GM20431 (cell line): ENCODE measurements at regions not wholly inside any gene's neighbourhood (a gene's known extent, or its start where the extent isn't known, plus 50 kb on each side); places are given as distances from the start of the nearest gene placed in this dataset.
"Not testable (repeated sequence)": the region's sequence is repeated elsewhere in the genome, so short reads cannot be mapped to it uniquely, and the experiment has no call there.

Source experiments
- in situ Hi-C: fragments of 300-500 bp; cut with MseI, MboI; formaldehyde crosslinking; loops from one replicate; pipeline ENCODE4 v1.15.0; 2020; ENCODE audit warnings: low sequenced_read_pairs; ENCODE audit not compliant: unreplicated experiment

- in situ Hi-C loops, result no loop called here
These were observed 148.9 kb upstream of the SP4 start for GRCh38 chr7:21278944-21279343.

DNA sequence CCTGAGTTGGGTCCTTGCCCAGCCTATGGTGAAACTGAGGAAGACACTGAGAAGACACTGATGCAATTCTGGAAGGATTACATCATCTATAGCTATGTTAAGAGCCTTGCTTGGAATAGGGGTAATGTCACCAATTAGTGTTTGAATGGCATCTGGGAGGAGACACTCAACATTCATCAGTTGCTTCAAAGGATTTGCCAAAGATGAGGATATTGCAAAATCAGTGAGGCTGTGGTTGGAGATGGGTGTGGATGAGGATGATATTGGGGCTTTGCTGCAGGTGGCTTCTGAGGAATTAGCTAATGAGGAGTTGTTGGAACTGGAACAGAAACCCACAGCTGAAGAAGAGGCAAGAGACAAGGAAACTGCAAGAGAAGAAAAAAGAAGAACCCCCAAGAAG, 146.7 kb upstream of the SP4 start:
- in situ Hi-C loops, result no loop called here

- in situ Hi-C loops, result no loop called here
These were observed 134.1 kb upstream of the SP4 start for GRCh38 chr7:21293771-21294170.

DNA sequence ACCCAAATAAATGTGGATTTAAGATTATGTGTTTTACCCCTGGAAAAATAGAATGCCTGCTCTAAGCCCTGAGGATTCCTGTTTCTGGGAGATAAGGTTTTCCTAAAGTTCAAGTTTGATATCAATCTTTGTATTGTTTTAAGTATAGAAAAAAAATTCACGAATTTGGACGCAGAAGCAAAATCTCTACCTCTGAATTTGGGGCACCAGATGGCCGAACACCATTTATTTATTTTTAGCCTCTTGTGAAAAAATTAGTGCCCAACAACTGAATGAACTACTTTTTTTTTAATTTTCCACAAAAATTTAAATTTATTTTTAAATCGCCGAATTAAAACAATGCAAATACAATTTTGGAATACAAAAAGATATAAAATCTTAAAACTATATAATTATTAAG, 128.1 kb upstream of the SP4 start:
- in situ Hi-C loops, result no loop called here

DNA sequence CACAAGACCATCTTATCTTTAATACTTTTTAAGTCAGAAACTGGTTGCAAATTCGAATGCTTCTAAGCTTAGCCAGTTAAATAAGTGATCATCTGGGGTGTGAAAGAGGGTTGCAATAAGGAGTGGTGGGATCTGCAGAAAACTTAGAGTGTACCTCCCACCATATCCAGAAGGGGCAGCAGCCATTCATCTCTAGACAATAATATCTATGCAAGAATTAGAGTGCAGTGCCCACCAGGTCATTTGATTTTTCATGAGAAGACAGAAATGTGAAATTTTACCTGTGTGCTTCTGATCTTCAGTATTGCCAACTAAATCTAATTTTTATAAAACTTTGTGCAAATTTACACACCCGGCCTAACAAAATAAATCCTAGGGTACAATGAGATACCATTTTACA, 127.2 kb upstream of the SP4 start:
- in situ Hi-C loops, result no loop called here

DNA sequence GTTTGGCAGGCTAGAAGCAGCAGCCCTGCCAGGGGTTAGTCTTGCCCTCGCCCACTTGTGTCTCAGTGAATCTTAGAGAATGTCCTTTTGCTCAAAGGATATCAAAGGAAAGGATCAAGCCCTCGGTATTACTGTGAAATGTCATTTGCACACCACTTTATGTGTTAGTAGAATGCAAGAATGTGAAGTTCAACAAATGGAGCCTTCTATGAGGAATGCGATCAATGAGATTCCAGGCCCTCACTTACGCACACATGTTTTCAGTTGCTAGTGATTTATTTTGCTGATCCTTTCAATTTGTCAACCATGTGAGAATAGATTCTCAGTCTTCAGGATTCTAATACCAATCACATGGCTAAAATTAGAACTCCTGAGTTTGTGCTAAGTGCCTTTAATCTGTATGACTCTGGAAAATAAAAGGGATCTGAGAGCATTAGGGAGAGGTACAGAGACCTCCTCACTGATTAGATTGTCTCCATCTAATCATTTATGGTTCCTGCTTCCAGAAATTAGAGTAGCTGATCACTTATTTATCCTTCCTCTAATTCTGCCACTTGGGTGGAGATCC, 123.0 kb upstream of the SP4 start:
- in situ Hi-C loops, result no loop called here

DNA sequence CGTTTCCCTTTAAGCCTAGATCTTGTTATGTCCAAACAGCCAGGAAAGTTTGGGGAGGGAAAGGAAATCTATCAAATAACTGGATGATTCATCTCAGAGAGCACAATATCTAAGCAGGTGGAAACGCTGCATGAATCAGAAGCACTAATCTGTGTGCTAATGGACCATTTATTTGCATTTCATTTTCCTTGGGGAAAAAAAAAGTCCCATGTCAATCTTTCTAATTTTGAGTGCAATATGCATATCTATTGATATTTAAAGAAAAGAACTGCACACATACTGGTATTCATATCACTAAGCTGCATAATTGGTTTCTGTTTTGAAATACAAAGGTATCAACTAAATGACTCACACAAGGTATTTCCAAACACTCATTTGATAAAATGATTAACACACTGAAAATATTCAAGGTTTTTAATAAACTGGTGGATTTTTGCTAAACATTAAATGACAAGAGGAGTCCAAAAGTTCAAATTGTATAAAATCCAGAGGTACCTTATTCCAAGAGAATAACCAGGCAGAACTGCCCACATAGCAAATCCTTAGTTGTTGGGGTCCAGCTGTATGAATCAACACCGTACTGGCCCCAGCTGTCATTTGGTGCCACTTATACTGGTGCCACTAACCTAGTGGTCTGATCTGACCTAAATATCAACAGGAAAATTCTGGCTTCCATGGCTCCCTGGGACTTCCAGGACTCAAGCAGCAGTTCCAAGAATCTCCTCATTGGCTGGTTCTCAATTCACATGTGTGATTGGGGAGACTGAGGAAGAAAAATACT, 122.2 kb upstream of the SP4 start:
- in situ Hi-C loops, result no loop called here

DNA sequence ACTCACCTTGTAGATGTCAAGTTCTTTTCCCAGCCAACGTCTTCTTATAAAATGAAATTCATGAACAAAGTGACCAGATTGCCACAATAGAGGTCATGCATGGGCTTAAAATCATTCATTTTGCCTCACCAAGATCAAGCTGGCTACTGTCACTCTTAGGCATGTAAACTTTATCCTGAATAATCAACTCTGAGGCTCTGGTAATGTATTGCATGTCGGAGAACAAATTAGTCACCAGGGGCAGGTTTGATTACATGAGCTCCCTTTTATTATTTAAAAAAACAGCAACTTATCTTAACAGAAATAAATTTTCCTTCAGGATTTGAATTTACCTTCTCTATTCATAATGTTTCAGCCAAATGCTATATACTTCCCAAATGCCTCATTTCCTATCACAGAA, 112.9 kb upstream of the SP4 start:
- in situ Hi-C loops, result no loop called here

GRCh38 chr7:21317966-21318915, 109.6 kb upstream of the SP4 start:
- in situ Hi-C loops, result no loop called here

- in situ Hi-C loops, result no loop called here
These were observed 109.0 kb upstream of the SP4 start for GRCh38 chr7:21318916-21319270.

DNA sequence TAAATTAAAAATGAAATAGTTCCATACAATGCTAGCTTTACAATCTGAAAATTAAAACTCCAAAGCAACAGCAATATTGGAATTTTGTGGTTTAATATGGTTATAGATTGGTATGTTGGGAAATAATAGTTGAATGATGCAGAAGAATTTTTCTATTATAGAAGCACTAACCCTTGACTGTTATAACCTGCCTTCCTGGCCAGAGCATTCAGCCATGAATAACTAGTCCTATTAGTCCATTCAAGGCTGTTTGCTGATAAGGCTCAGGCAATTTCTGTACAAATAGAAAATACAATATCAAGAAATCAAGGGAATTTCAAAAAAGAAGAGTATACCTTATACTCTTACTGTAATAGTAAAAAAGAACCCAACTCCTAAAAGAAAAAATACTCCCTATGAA, 101.6 kb upstream of the SP4 start:
- in situ Hi-C loops, result no loop called here

GRCh38 chr7:21326921-21327320, 101.0 kb upstream of the SP4 start:
- in situ Hi-C loops, result no loop called here

DNA sequence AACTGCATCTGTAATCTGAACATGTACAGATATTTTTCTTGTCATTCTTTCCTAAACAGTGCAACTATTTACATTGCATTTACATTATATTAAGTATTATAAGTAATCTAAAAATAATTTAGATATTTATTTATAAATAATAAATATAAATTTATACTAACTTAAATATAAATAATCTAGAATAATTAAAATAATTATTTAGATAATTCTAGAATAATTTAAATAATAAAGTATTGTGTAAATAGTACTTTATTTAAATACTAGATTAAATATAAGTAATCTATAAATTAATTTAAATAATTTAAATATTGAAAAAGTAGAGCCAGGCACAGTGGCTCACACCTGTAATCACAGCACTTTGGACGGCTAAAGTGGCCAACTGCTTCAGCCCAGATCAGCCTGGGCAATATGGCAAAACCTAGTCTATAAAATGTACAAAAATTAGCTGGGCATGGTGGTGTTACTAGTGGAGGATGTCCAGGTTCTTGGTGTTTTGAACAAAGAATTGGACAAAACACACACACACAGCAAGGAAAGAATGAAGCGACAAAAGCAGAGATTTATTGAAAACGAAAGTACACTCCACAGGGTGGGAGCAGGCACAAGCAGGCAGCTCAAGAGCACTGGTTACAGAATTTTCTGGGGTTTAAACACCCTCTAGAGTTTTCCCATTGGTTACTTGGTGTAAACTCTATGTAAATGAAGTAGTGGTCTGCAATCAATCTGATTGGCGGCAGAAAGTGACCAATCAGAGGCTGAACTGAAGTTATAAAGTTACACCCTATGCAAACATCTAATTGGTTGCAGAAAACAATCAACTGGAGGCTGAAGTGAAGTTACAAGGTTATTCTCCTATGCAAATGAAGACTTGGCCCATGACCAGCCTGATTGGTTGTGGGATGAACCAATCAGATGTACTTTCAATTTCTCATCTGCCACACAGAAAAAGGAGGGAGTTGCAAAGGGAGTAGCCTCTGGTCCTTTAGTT, 100.2 kb upstream of the SP4 start:
- in situ Hi-C loops, result no loop called here

- in situ Hi-C loops, result no loop called here
These were observed 97.3 kb upstream of the SP4 start for GRCh38 chr7:21330462-21331178.

DNA sequence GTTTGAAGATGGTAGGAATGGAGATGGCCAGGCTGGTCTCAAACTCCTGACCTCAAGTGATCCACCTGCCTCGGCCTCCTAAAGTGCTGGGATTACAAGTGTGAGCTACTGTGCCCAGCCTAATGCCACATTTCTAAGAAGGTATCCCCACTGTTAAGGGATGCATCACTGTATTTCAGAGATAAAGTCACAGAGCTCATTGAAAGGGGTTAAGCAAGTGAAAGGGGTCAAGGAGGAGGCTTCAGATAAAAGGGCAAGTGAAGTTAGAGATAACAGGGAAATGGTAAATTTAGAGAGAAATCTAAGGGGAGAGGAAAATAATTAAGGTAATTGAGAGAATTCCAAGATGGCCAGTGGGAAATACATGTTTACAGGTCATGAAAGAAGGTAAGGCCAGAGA, 93.0 kb upstream of the SP4 start:
- in situ Hi-C loops, result no loop called here

- in situ Hi-C loops, result no loop called here
These were observed 91.1 kb upstream of the SP4 start for GRCh38 chr7:21336743-21337142.

DNA sequence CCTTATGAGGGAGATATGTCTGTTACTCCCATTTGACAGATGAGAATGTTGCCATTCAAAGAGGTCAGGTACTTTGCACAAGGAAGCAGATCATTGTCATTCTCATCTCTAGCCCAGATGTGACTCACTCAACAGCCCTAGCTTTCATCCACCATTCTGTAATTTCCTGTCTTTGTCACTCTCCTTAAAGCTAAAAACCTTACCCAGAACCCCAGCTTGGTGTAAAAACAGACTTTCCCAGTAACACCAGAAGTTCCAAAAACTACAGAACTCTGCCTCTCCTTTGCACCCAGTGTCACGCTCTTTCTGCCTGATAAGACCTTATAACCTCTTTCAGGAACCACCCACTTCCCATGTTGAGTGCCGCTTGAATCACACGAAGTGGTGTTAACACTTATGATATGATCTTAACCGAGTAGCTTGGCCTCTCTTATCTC, 89.1 kb upstream of the SP4 start:
- in situ Hi-C loops, result no loop called here

GRCh38 chr7:21344900-21345299, 83.0 kb upstream of the SP4 start:
- in situ Hi-C loops, result not testable (repeated sequence)

DNA sequence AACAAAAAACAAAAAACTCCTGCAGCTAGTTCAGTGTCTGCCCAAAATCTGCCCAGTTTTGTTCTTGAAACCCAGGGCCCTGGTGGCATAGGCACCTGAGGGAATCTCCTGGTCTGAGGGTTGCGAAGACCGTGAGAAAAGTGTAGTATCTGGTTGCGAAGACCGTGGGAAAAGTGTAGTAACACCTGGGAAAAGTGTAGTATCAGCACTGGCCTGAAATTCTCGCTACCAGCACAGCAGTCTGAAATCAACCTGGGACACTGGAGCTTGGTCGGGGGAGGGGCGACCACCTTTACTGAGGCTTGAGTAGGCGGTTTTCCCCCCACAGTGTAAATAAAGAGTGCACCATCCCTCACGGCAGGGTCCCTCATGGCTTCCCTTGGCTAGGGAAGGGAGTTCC, 82.5 kb upstream of the SP4 start:
- in situ Hi-C loops, result no loop called here
